ENCODE measurements at regions not wholly inside any gene's neighbourhood (a gene's known extent, or its start where the extent isn't known, plus 50 kb on each side); places are given as distances from the start of the nearest gene placed in this dataset.

- Histone ChIP-seq H3K9me3 (ENCODE audit: control insufficient read depth, low read length) (no peaks in the 10 kb centered on the region), H3K4me1 (ENCODE audit: control insufficient read depth, insufficient read depth, low read depth, low read length) (no peaks in the 10 kb centered on the region), H3K4me2 (ENCODE audit: low read length, poor library complexity, severe bottlenecking) (no peak overlapping the region), H3K23ac (ENCODE audit: low read length in 2 of 2) (no peak overlapping the region), H3K18ac (ENCODE audit: low read depth in 1 of 2, low read length in 2 of 2) (no peak overlapping the region), H3K27ac (ENCODE audit: low read length, poor library complexity, severe bottlenecking) (no peak overlapping the region), H4K8ac (ENCODE audit: low read length) (no peak overlapping the region), H3K9ac (ENCODE audit: low read length) (peak overlapping the region; percentile 32), H2BK120ac (ENCODE audit: low read depth, low read length) (no peak overlapping the region), H3K4me3 (ENCODE audit: insufficient read depth in 1 of 2, low read depth in 1 of 2, low read length in 2 of 2) (no peak overlapping the region), H4K91ac (ENCODE audit: low read length) (no peak overlapping the region), H2BK15ac (ENCODE audit: low read depth, poor library complexity, severe bottlenecking) (no peak overlapping the region), H2AFZ (ENCODE audit: low read depth, low read length) (no peak overlapping the region), H2AK5ac (ENCODE audit: low read length, severe bottlenecking) (no peak overlapping the region), H3K36me3 (ENCODE audit: control insufficient read depth in 1 of 2, insufficient read depth in 2 of 2, low read depth in 1 of 2, low read length in 2 of 2) (no peaks in the 10 kb centered on the region), H3K79me1 (replicated peaks; ENCODE audit: low read length, poor library complexity, severe bottlenecking) (no peaks in the 10 kb centered on the region), H3K27me3 (ENCODE audit: control insufficient read depth in 1 of 2, insufficient read depth in 1 of 2, low read length in 2 of 2) (no peaks in the 10 kb centered on the region), H3K14ac (ENCODE audit: low read length in 2 of 2) (no peak overlapping the region), H2BK5ac (ENCODE audit: low read depth, low read length, poor library complexity, severe bottlenecking) (no peak overlapping the region), H2BK12ac (ENCODE audit: low read length in 2 of 2) (no peak overlapping the region), H3K4ac (ENCODE audit: low read depth in 1 of 2, low read length in 2 of 2) (no peak overlapping the region)
- peak; percentile 40 for DNase-seq
- 29% methylated on average over 2 of the region's 3 CpGs for WGBS
Measured at GRCh38 chr2:195319112-195319460, 337.9 kb upstream of the SLC39A10 start.

DNA sequence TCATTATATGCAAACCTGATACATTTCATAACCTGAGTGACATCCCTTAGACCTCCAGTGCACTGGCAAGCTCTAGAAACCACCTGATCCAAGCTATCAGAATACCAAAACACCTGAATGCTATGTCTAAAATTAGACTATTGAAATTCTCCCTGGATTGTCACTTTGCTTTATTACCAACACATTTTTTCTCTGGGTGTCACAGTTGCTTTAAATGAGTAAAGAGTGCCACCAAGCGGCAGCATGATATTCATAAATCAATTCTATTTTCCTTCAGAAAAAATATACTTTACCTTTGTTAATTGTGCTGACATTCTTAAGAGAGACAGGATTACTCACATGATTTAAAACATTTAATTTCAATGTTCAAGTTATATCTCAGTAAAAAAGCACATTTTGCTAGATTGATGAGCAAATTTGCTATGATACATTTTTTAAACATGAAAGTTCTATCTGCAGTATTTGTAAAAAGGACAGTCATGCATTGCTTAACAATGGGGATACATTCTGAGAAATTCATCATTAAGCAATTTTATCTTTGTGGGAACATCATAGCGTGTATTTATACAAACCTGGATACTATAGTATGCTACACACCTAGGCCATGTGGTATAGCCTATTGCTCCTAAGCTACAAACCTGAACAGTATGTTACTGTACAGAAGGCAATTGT, 338.4 kb upstream of the SLC39A10 start:
- H2AK5ac ChIP-seq (ENCODE audit: low read length, severe bottlenecking) = no peak overlapping the region

GRCh38 chr2:195317550-195317949, 339.5 kb upstream of the SLC39A10 start:
- no peak for DNase-seq
- no peak overlapping the region for H2AK5ac ChIP-seq (ENCODE audit: low read length, severe bottlenecking)
- no peak overlapping the region for H3K27ac ChIP-seq (ENCODE audit: low read length, poor library complexity, severe bottlenecking)
- no peak overlapping the region for H3K4me3 ChIP-seq (ENCODE audit: insufficient read depth in 1 of 2, low read depth in 1 of 2, low read length in 2 of 2)
- H2BK12ac ChIP-seq (ENCODE audit: low read length in 2 of 2) = no peak overlapping the region
- H3K27me3 ChIP-seq (ENCODE audit: control insufficient read depth in 1 of 2, insufficient read depth in 1 of 2, low read length in 2 of 2) = no peaks in the 10 kb centered on the region
- H3K4me2 ChIP-seq (ENCODE audit: low read length, poor library complexity, severe bottlenecking) = no peak overlapping the region
- no peaks in the 10 kb centered on the region for H3K79me1 ChIP-seq (replicated peaks; ENCODE audit: low read length, poor library complexity, severe bottlenecking)
- no peak overlapping the region for H3K9ac ChIP-seq (ENCODE audit: low read length)
- no peak overlapping the region for H2BK120ac ChIP-seq (ENCODE audit: low read depth, low read length)
- no peaks in the 10 kb centered on the region for H3K36me3 ChIP-seq (ENCODE audit: control insufficient read depth in 1 of 2, insufficient read depth in 2 of 2, low read depth in 1 of 2, low read length in 2 of 2)
- H3K18ac ChIP-seq (ENCODE audit: low read depth in 1 of 2, low read length in 2 of 2) = no peak overlapping the region
- WGBS = 92% methylated on average over 3 of the region's 3 CpGs
- H3K4me1 ChIP-seq (ENCODE audit: control insufficient read depth, insufficient read depth, low read depth, low read length) = no peaks in the 10 kb centered on the region
- H2BK5ac ChIP-seq (ENCODE audit: low read depth, low read length, poor library complexity, severe bottlenecking) = no peak overlapping the region
- no peak overlapping the region for H4K91ac ChIP-seq (ENCODE audit: low read length)
- H3K4ac ChIP-seq (ENCODE audit: low read depth in 1 of 2, low read length in 2 of 2) = no peak overlapping the region
- no peak overlapping the region for H2BK15ac ChIP-seq (ENCODE audit: low read depth, poor library complexity, severe bottlenecking)
- H3K9me3 ChIP-seq (ENCODE audit: control insufficient read depth, low read length) = no peaks in the 10 kb centered on the region
- no peak overlapping the region for H3K14ac ChIP-seq (ENCODE audit: low read length in 2 of 2)
- H3K23ac ChIP-seq (ENCODE audit: low read length in 2 of 2) = no peak overlapping the region
- no peak overlapping the region for H2AFZ ChIP-seq (ENCODE audit: low read depth, low read length)
- no peak overlapping the region for H4K8ac ChIP-seq (ENCODE audit: low read length)

More for the DNA sequence above, 338.4 kb upstream of the SLC39A10 start:
- no peak overlapping the region for H2BK12ac ChIP-seq (ENCODE audit: low read length in 2 of 2)
- no peak overlapping the region for H3K18ac ChIP-seq (ENCODE audit: low read depth in 1 of 2, low read length in 2 of 2)
- no peak overlapping the region for H2BK120ac ChIP-seq (ENCODE audit: low read depth, low read length)
- H2AFZ ChIP-seq (ENCODE audit: low read depth, low read length) = no peak overlapping the region
- no peak overlapping the region for H3K4me2 ChIP-seq (ENCODE audit: low read length, poor library complexity, severe bottlenecking)
- no peak overlapping the region for H4K8ac ChIP-seq (ENCODE audit: low read length)
- H2BK15ac ChIP-seq (ENCODE audit: low read depth, poor library complexity, severe bottlenecking) = no peak overlapping the region
- WGBS = 0% methylated on average over 1 of the region's 2 CpGs
- no peak overlapping the region for H3K4me3 ChIP-seq (ENCODE audit: insufficient read depth in 1 of 2, low read depth in 1 of 2, low read length in 2 of 2)
- no peaks in the 10 kb centered on the region for H3K36me3 ChIP-seq (ENCODE audit: control insufficient read depth in 1 of 2, insufficient read depth in 2 of 2, low read depth in 1 of 2, low read length in 2 of 2)
- H3K4ac ChIP-seq (ENCODE audit: low read depth in 1 of 2, low read length in 2 of 2) = no peak overlapping the region
- H3K27ac ChIP-seq (ENCODE audit: low read length, poor library complexity, severe bottlenecking) = peak overlapping the region; percentile 5
- H3K9ac ChIP-seq (ENCODE audit: low read length) = peak overlapping the region; percentile 32
- H3K27me3 ChIP-seq (ENCODE audit: control insufficient read depth in 1 of 2, insufficient read depth in 1 of 2, low read length in 2 of 2) = no peaks in the 10 kb centered on the region
- peak; percentile 52 for DNase-seq
- H3K23ac ChIP-seq (ENCODE audit: low read length in 2 of 2) = no peak overlapping the region
- H3K4me1 ChIP-seq (ENCODE audit: control insufficient read depth, insufficient read depth, low read depth, low read length) = no peaks in the 10 kb centered on the region
- H3K9me3 ChIP-seq (ENCODE audit: control insufficient read depth, low read length) = no peaks in the 10 kb centered on the region
- no peak overlapping the region for H2BK5ac ChIP-seq (ENCODE audit: low read depth, low read length, poor library complexity, severe bottlenecking)
- no peak overlapping the region for H3K14ac ChIP-seq (ENCODE audit: low read length in 2 of 2)
- H4K91ac ChIP-seq (ENCODE audit: low read length) = no peak overlapping the region
- H3K79me1 ChIP-seq (replicated peaks; ENCODE audit: low read length, poor library complexity, severe bottlenecking) = no peaks in the 10 kb centered on the region

DNA sequence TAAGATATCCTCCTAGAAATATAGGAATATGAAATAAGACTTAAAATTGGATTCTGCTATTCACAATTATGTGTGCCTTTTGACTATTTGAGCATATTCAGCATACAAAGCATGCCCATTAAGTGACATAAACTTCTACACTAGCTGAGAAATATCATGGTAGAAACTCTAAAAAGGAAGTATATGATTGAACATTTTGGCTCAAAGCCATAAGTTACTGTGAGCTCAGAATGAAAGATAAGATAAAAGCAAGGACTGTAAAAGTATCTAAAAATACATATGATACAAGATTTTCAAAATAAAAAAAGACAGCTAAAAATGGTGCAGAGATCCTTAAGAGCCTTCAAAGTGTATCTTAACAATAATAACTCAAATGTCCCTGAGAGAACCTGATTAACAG, 340.5 kb upstream of the SLC39A10 start:
- no peak for DNase-seq
- H3K79me1 ChIP-seq (replicated peaks; ENCODE audit: low read length, poor library complexity, severe bottlenecking) = no peaks in the 10 kb centered on the region

More for the DNA sequence above, 340.5 kb upstream of the SLC39A10 start:
- Histone ChIP-seq H2BK12ac (ENCODE audit: low read length in 2 of 2) (no peak overlapping the region), H3K23ac (ENCODE audit: low read length in 2 of 2) (no peak overlapping the region), H3K4me2 (ENCODE audit: low read length, poor library complexity, severe bottlenecking) (no peak overlapping the region), H4K91ac (ENCODE audit: low read length) (no peak overlapping the region), H3K18ac (ENCODE audit: low read depth in 1 of 2, low read length in 2 of 2) (no peak overlapping the region), H3K4ac (ENCODE audit: low read depth in 1 of 2, low read length in 2 of 2) (no peak overlapping the region), H3K36me3 (ENCODE audit: control insufficient read depth in 1 of 2, insufficient read depth in 2 of 2, low read depth in 1 of 2, low read length in 2 of 2) (no peaks in the 10 kb centered on the region), H3K27me3 (ENCODE audit: control insufficient read depth in 1 of 2, insufficient read depth in 1 of 2, low read length in 2 of 2) (no peaks in the 10 kb centered on the region), H2BK5ac (ENCODE audit: low read depth, low read length, poor library complexity, severe bottlenecking) (no peak overlapping the region), H2BK120ac (ENCODE audit: low read depth, low read length) (no peak overlapping the region), H3K9ac (ENCODE audit: low read length) (no peak overlapping the region), H3K9me3 (ENCODE audit: control insufficient read depth, low read length) (no peaks in the 10 kb centered on the region), H3K14ac (ENCODE audit: low read length in 2 of 2) (no peak overlapping the region), H3K4me3 (ENCODE audit: insufficient read depth in 1 of 2, low read depth in 1 of 2, low read length in 2 of 2) (no peak overlapping the region), H2BK15ac (ENCODE audit: low read depth, poor library complexity, severe bottlenecking) (no peak overlapping the region), H4K8ac (ENCODE audit: low read length) (no peak overlapping the region), H2AFZ (ENCODE audit: low read depth, low read length) (no peak overlapping the region), H3K4me1 (ENCODE audit: control insufficient read depth, insufficient read depth, low read depth, low read length) (no peaks in the 10 kb centered on the region), H2AK5ac (ENCODE audit: low read length, severe bottlenecking) (no peak overlapping the region), H3K27ac (ENCODE audit: low read length, poor library complexity, severe bottlenecking) (no peak overlapping the region)
